T-helper 1 cell treated with Interleukin-12 subunit alpha and Interleukin-12 subunit beta and Interleukin-4 antibody, amounts not matched to agents 30 μg/mL and 1 μg/mL, for 36 hours (primary cell): ENCODE measurements at regions not wholly inside any gene's neighbourhood (a gene's known extent, or its start where the extent isn't known, plus 50 kb on each side); places are given as distances from the start of the nearest gene placed in this dataset.
"Not testable (repeated sequence)": the region's sequence is repeated elsewhere in the genome, so short reads cannot be mapped to it uniquely, and the experiment has no call there.

Source experiments
- H3K27ac Mint-ChIP-seq: one replicate; pipeline ENCODE4 v1.8.0; 2021; ENCODE audit warnings: mild to moderate bottlenecking, mixed read lengths
- H3K27me3 Mint-ChIP-seq: one replicate; pipeline ENCODE4 v1.8.0; 2021; ENCODE audit warnings: low read depth, mixed read lengths
- H3K36me3 Mint-ChIP-seq: one replicate; pipeline ENCODE4 v1.8.0; 2021; ENCODE audit warnings: low read depth, mixed read lengths
- H3K4me1 Mint-ChIP-seq: one replicate; pipeline ENCODE4 v1.8.0; 2021; ENCODE audit warnings: low read depth, mixed read lengths
- H3K4me3 Mint-ChIP-seq: one replicate; pipeline ENCODE4 v1.8.0; 2021; ENCODE audit warnings: mild to moderate bottlenecking, moderate library complexity, mixed read lengths
- H3K9me3 Mint-ChIP-seq: one replicate; pipeline ENCODE4 v1.8.0; 2021; ENCODE audit warnings: mixed read lengths

GRCh38 chr10:10684972-10685371, 332.7 kb upstream of the CELF2 start:
- H3K36me3 Mint-ChIP-seq: no peaks in the 10 kb centered on the region
- no peaks in the 10 kb centered on the region for H3K4me1 Mint-ChIP-seq
- H3K4me3 Mint-ChIP-seq: no peak overlapping the region
- H3K9me3 Mint-ChIP-seq: no peaks in the 10 kb centered on the region
- H3K27ac Mint-ChIP-seq: no peak overlapping the region
- H3K27me3 Mint-ChIP-seq: no peaks in the 10 kb centered on the region

DNA sequence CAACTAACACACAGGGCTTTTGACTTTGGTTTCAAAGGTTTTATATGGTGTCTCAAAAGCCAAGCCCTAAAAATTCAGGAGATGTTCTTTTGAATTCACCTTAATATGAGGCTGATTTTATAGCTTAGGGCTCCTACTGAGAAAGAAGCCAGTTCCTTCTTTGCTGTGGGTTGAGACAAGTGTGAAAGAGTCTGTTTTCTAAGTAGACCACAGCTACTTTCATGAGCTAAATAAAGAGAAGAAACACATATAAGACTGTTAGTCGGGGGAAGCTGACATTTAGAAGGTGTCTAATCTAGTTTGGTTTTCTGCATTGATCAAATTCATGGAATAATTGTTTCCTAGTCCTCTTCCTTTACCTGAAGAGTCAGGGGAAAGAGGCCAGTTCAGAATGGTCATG, 332.1 kb upstream of the CELF2 start:
- H3K9me3 Mint-ChIP-seq: no peaks in the 10 kb centered on the region
- H3K27me3 Mint-ChIP-seq: no peaks in the 10 kb centered on the region
- no peaks in the 10 kb centered on the region for H3K4me1 Mint-ChIP-seq
- H3K36me3 Mint-ChIP-seq: no peaks in the 10 kb centered on the region
- H3K27ac Mint-ChIP-seq: no peak overlapping the region
- H3K4me3 Mint-ChIP-seq: no peak overlapping the region

DNA sequence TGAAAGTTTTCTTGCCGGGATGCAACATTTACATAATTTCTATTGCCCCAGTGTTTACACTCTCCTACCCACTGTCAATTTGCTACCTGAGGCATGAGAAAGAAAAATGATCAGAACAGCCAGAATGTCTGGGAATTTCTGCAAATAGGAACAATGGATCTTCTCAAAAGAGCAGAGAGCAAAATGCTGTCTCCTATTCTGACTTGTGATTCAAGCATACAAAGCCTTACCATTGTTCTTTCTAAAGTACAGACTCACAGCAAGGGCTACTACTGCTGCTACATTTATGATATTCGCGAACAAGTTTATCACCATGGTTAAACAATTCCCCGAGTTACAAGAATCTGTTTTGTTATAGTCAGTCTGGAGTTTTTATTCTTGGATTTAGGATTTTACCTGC, 329.9 kb upstream of the CELF2 start:
- H3K27me3 Mint-ChIP-seq: no peaks in the 10 kb centered on the region
- no peaks in the 10 kb centered on the region for H3K9me3 Mint-ChIP-seq
- no peak overlapping the region for H3K4me3 Mint-ChIP-seq

GRCh38 chr10:10699427-10699826, 318.2 kb upstream of the CELF2 start:
- no peaks in the 10 kb centered on the region for H3K4me1 Mint-ChIP-seq
- no peaks in the 10 kb centered on the region for H3K36me3 Mint-ChIP-seq
- no peak overlapping the region for H3K4me3 Mint-ChIP-seq
- H3K9me3 Mint-ChIP-seq: no peaks in the 10 kb centered on the region
- H3K27me3 Mint-ChIP-seq: no peaks in the 10 kb centered on the region
- no peak overlapping the region for H3K27ac Mint-ChIP-seq

More for the DNA sequence above, 329.9 kb upstream of the CELF2 start:
- no peaks in the 10 kb centered on the region for H3K36me3 Mint-ChIP-seq
- H3K4me1 Mint-ChIP-seq: no peaks in the 10 kb centered on the region
- no peak overlapping the region for H3K27ac Mint-ChIP-seq

DNA sequence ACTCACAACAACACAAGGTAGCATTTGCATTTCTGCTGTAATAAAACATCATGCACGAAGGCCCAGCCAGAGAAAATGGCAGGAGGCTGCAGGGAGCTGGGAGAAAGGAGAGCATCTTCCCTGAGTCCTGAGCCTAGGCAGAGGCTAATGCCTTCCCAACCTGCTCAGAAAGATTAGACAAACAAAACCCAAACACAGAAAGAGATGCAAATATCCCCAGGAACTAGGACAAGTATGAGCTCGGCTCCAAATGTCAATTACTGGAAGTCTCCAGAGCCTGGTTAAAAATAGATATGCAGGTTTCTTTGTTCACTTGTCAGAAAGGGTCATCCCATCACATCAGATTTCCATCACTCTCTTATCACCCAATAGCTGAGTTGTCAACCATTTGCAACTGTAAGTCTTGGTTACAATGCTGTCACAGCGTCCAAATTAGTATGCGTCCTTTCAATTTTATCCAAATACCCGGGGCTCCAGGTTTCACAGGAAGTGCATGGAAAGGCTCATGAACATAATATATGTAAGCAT, 316.5 kb upstream of the CELF2 start:
- no peaks in the 10 kb centered on the region for H3K27me3 Mint-ChIP-seq
- H3K36me3 Mint-ChIP-seq: no peaks in the 10 kb centered on the region
- H3K27ac Mint-ChIP-seq: no peak overlapping the region
- H3K4me3 Mint-ChIP-seq: no peak overlapping the region
- H3K4me1 Mint-ChIP-seq: no peaks in the 10 kb centered on the region
- H3K9me3 Mint-ChIP-seq: no peaks in the 10 kb centered on the region

GRCh38 chr10:10702211-10702610, 315.5 kb upstream of the CELF2 start:
- Mint-ChIP-seq H3K4me3 (no peak overlapping the region), H3K27ac (no peak overlapping the region), H3K4me1 (no peaks in the 10 kb centered on the region), H3K27me3 (no peaks in the 10 kb centered on the region), H3K9me3 (no peaks in the 10 kb centered on the region), H3K36me3 (no peaks in the 10 kb centered on the region)

- Mint-ChIP-seq H3K4me3 (no peak overlapping the region), H3K4me1 (no peaks in the 10 kb centered on the region), H3K36me3 (no peaks in the 10 kb centered on the region), H3K27ac (no peak overlapping the region), H3K27me3 (no peaks in the 10 kb centered on the region), H3K9me3 (no peaks in the 10 kb centered on the region)
These were observed 314.3 kb upstream of the CELF2 start for GRCh38 chr10:10703382-10703781.

DNA sequence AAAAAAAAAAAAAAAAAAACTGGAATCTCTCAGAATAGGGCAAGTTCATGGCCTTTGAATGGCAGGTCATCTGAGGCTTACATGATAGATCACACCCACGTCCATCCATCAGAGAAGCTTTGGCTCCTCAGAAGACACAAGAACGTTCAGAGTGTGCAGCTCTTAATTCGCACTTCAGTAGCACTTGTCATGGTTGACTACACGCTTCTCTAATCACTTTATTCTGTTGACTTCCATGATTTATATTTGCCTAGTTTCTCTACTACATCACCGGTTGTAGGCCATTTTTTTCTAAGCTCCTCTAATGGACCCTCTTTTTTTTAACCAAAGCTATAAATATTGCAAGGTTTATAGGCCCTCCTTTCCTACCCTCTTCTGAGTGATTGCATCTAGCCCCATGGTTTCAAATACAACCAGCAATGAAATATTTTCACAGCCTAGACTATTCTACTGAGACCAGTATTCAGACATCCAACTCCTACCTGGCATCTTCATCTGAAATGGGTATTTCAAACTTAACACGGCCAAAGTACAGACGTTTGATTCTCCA, 305.4 kb upstream of the CELF2 start:
- Mint-ChIP-seq H3K9me3 (no peaks in the 10 kb centered on the region), H3K36me3 (no peaks in the 10 kb centered on the region), H3K27ac (no peak overlapping the region), H3K4me1 (no peaks in the 10 kb centered on the region), H3K27me3 (no peaks in the 10 kb centered on the region), H3K4me3 (no peak overlapping the region)

- Mint-ChIP-seq H3K36me3 (no peaks in the 10 kb centered on the region), H3K9me3 (no peaks in the 10 kb centered on the region), H3K27me3 (no peaks in the 10 kb centered on the region), H3K27ac (no peak overlapping the region), H3K4me3 (no peak overlapping the region), H3K4me1 (no peaks in the 10 kb centered on the region)
These were observed 303.3 kb upstream of the CELF2 start for GRCh38 chr10:10714327-10714726.

DNA sequence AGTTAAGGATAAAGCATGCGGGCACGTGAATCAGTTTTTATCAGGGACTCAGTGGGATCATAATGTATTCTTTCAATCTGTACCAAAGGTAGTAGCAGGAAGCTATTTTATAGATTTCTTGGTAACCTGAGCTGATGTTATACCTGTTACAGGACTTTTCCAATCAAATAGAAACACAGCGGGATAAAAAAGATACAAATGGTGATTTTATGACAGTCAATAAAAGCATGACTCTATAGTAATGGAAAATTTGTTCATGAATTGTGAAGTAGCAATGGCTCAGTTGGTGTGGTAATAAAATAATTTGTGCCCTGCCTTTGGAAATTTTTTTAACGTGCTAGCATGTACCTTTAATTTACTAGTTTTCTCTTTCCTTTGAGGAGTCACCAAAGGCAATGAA, 300.7 kb upstream of the CELF2 start:
- no peaks in the 10 kb centered on the region for H3K27me3 Mint-ChIP-seq
- H3K9me3 Mint-ChIP-seq: no peaks in the 10 kb centered on the region
- no peaks in the 10 kb centered on the region for H3K36me3 Mint-ChIP-seq
- no peak overlapping the region for H3K27ac Mint-ChIP-seq
- H3K4me1 Mint-ChIP-seq: no peaks in the 10 kb centered on the region
- H3K4me3 Mint-ChIP-seq: no peak overlapping the region

GRCh38 chr10:10722422-10722821, 295.2 kb upstream of the CELF2 start:
- H3K27me3 Mint-ChIP-seq: no peaks in the 10 kb centered on the region
- no peaks in the 10 kb centered on the region for H3K36me3 Mint-ChIP-seq
- H3K27ac Mint-ChIP-seq: no peak overlapping the region
- H3K9me3 Mint-ChIP-seq: no peaks in the 10 kb centered on the region
- H3K4me1 Mint-ChIP-seq: no peaks in the 10 kb centered on the region
- no peak overlapping the region for H3K4me3 Mint-ChIP-seq

DNA sequence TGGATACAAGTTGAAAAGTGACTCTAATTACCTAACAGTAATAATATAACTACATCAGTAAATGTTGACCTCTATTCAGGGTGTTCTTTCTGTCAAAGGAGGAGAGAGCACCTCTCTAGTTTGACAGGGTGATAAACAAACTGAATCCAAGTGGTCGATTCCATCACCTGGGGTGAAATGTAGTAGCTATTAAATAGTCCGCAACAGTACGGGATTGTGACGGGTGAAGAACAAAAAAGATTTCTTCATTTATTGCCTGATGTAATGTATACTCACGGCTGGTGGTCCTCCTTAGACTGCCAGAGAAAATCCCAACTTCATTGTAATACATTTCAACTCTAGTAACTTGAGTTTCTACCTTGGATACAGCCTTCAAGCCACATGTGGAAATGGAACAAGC, 292.5 kb upstream of the CELF2 start:
- no peaks in the 10 kb centered on the region for H3K27me3 Mint-ChIP-seq
- no peaks in the 10 kb centered on the region for H3K9me3 Mint-ChIP-seq
- no peak overlapping the region for H3K27ac Mint-ChIP-seq
- no peaks in the 10 kb centered on the region for H3K36me3 Mint-ChIP-seq
- H3K4me1 Mint-ChIP-seq: no peaks in the 10 kb centered on the region
- no peak overlapping the region for H3K4me3 Mint-ChIP-seq

- Mint-ChIP-seq H3K36me3 (no peaks in the 10 kb centered on the region), H3K27ac (no peak overlapping the region), H3K4me1 (no peaks in the 10 kb centered on the region), H3K9me3 (no peaks in the 10 kb centered on the region), H3K27me3 (no peaks in the 10 kb centered on the region), H3K4me3 (no peak overlapping the region)
These were observed 291.6 kb upstream of the CELF2 start for GRCh38 chr10:10726101-10726500.

- H3K27me3 Mint-ChIP-seq, H3K4me3 Mint-ChIP-seq, H3K27ac Mint-ChIP-seq, H3K4me1 Mint-ChIP-seq, H3K9me3 Mint-ChIP-seq, H3K36me3 Mint-ChIP-seq: not testable (repeated sequence)
These were observed 290.3 kb upstream of the CELF2 start for GRCh38 chr10:10727411-10727810.

GRCh38 chr10:10727812-10728211, 289.9 kb upstream of the CELF2 start:
- H3K4me1 Mint-ChIP-seq: no peaks in the 10 kb centered on the region

DNA sequence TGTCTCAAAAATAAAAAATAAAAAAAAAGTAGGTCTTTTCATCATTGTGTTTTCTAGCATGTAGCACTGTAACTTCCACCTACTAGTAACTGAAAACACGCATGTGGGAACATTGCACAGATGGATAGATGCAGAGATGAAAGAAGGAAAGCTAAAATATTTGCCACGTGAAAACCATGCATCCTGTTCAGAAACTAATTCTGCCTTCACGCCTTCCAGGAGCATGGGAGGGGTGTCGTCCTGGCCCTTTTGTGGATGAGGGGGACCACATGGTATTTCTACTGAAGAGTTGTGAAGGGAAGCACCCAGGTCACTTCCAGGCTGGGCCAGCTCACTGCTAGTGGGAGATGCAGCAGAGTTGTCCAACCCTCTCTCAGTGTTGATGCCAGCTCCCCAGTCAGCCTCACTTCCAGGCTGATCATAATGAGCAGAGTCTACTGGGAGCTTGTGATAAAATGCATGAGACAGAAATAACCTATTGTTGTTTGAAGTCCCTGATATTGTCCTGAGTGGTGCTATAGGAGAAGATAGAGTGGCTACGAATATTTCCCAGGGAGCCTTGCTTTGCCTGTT, 287.1 kb upstream of the CELF2 start:
- H3K4me1 Mint-ChIP-seq: no peaks in the 10 kb centered on the region
- H3K9me3 Mint-ChIP-seq: no peaks in the 10 kb centered on the region
- no peak overlapping the region for H3K4me3 Mint-ChIP-seq
- no peaks in the 10 kb centered on the region for H3K36me3 Mint-ChIP-seq
- H3K27ac Mint-ChIP-seq: no peak overlapping the region
- H3K27me3 Mint-ChIP-seq: no peaks in the 10 kb centered on the region

More at GRCh38 chr10:10727812-10728211, 289.9 kb upstream of the CELF2 start:
- no peaks in the 10 kb centered on the region for H3K27me3 Mint-ChIP-seq
- no peak overlapping the region for H3K27ac Mint-ChIP-seq
- H3K9me3 Mint-ChIP-seq: no peaks in the 10 kb centered on the region
- H3K36me3 Mint-ChIP-seq: no peaks in the 10 kb centered on the region
- H3K4me3 Mint-ChIP-seq: no peak overlapping the region
